Bronchial epithelial cell (primary cell): ENCODE measurements at regions not wholly inside any gene's neighbourhood (a gene's known extent, or its start where the extent isn't known, plus 50 kb on each side); places are given as distances from the start of the nearest gene placed in this dataset.

Source experiments
- DNase-seq: peaks from one replicate; pipeline ENCODE4 v3.0.0-alpha.2; 2010; ENCODE audit warnings: low read depth
- FAIRE-seq: peaks from 2 replicates; lab custom pipeline; 2011; peaks lifted over from hg19 to GRCh38; lab: Jason Lieb, UNC
- H3K27me3 ChIP-seq: 2 replicates; pipeline ENCODE4 v1.5.1; 2011; ENCODE audit warnings: low read length; ENCODE audit not compliant: control insufficient read depth, insufficient read depth
- H3K36me3 ChIP-seq: 2 replicates; pipeline ENCODE4 v1.5.1; 2011; ENCODE audit warnings: low read length; ENCODE audit not compliant: control insufficient read depth, insufficient read depth
- H3K4me3 ChIP-seq: 2 replicates; pipeline ENCODE4 v1.5.1; 2011; ENCODE audit warnings: mild to moderate bottlenecking, low read depth, low read length, control low read depth
- CTCF ChIP-seq: IDR thresholded peaks from 2 replicates; pipeline ENCODE4 v1.5.1; 2011; ENCODE audit warnings: mild to moderate bottlenecking, moderate library complexity, low read length, control low read depth, inconsistent platforms; ENCODE audit not compliant: insufficient read depth, severe bottlenecking

GRCh38 chr12:98121963-98122362 is 393.4 kb upstream of the TMPO start:
- no peaks in the 10 kb centered on the region for H3K27me3 ChIP-seq
- FAIRE-seq (no peak), DNase-seq (no peak)
- H3K4me3 ChIP-seq: no peak overlapping the region
- no peak for TF ChIP-seq CTCF
- H3K36me3 ChIP-seq: no peaks in the 10 kb centered on the region

GRCh38 chr12:98123021-98123461 is 392.3 kb upstream of the TMPO start:
- no peak for DNase-seq
- H3K27me3 ChIP-seq: no peaks in the 10 kb centered on the region
- no peak for FAIRE-seq

GRCh38 chr12:98126637-98127335 is 388.6 kb upstream of the TMPO start:
- no peaks in the 10 kb centered on the region for H3K36me3 ChIP-seq
- H3K4me3 ChIP-seq: no peak overlapping the region
- FAIRE-seq: no peak
- H3K27me3 ChIP-seq: no peaks in the 10 kb centered on the region
- TF ChIP-seq CTCF: no peak
- DNase-seq: no peak

More at GRCh38 chr12:98123021-98123461, 392.3 kb upstream of the TMPO start:
- Histone ChIP-seq H3K36me3 (no peaks in the 10 kb centered on the region), H3K4me3 (no peak overlapping the region)
- TF ChIP-seq CTCF: no peak

- FAIRE-seq (no peak), DNase-seq (no peak)
- no peaks in the 10 kb centered on the region for H3K36me3 ChIP-seq
- TF ChIP-seq CTCF: no peak
- H3K27me3 ChIP-seq: no peaks in the 10 kb centered on the region
- no peak overlapping the region for H3K4me3 ChIP-seq
Measured at GRCh38 chr12:98127336-98127679, 388.1 kb upstream of the TMPO start.

- H3K27me3 ChIP-seq: no peaks in the 10 kb centered on the region
- DNase-seq (no peak), FAIRE-seq (no peak)
- no peak overlapping the region for H3K4me3 ChIP-seq
- no peaks in the 10 kb centered on the region for H3K36me3 ChIP-seq
- TF ChIP-seq CTCF: no peak
Measured at GRCh38 chr12:98127854-98128253, 387.5 kb upstream of the TMPO start.

- Histone ChIP-seq H3K36me3 (no peaks in the 10 kb centered on the region), H3K27me3 (no peaks in the 10 kb centered on the region), H3K4me3 (no peak overlapping the region)
- TF ChIP-seq CTCF: no peak
- DNase-seq: no peak
- FAIRE-seq: no peak
Measured at GRCh38 chr12:98136544-98136943, 378.8 kb upstream of the TMPO start.
